Keratinocyte (primary cell): ENCODE measurements at regions not wholly inside any gene's neighbourhood (a gene's known extent, or its start where the extent isn't known, plus 50 kb on each side); places are given as distances from the start of the nearest gene placed in this dataset.

Experiments used
- DNase-seq: peaks from one replicate; pipeline ENCODE4 v3.0.0-alpha.2; 2011; ENCODE audit warnings: low read depth, missing footprints, low spot score
- FAIRE-seq: peaks from 2 replicates; lab custom pipeline; 2011; peaks lifted over from hg19 to GRCh38; lab: Jason Lieb, UNC
- H2AFZ ChIP-seq: 2 replicates; pipeline ENCODE4 v1.6.0; 2012; ENCODE audit warnings: low read length, control low read depth, inconsistent platforms; ENCODE audit not compliant: control insufficient read depth
- H3K27ac ChIP-seq: 2 replicates; pipeline ENCODE4 v1.5.1; 2011; ENCODE audit warnings: low read length; ENCODE audit not compliant: control insufficient read depth, insufficient read depth
- H3K27me3 ChIP-seq: 3 replicates; pipeline ENCODE4 v1.6.0; 2011; ENCODE audit warnings: low read length; ENCODE audit not compliant: control insufficient read depth, insufficient read depth; ENCODE audit errors: extremely low read depth
- H3K36me3 ChIP-seq, 2 experiments: 2 replicates in 1 of 2; 3 replicates in 1 of 2; pipeline ENCODE4 v1.5.1; 2011; ENCODE audit warnings: low read length in 2 of 2, mild to moderate bottlenecking in 1 of 2; ENCODE audit not compliant: control insufficient read depth in 2 of 2, insufficient read depth in 2 of 2; ENCODE audit errors: extremely low read depth in 1 of 2
- H3K4me1 ChIP-seq: 3 replicates; pipeline ENCODE4 v1.5.1; 2011; ENCODE audit warnings: low read length; ENCODE audit not compliant: control insufficient read depth, insufficient read depth; ENCODE audit errors: extremely low read depth
- H3K4me2 ChIP-seq: 3 replicates; pipeline ENCODE4 v1.6.0; 2011; ENCODE audit warnings: low read depth, low read length; ENCODE audit not compliant: control insufficient read depth, insufficient read depth; ENCODE audit errors: extremely low read depth
- H3K4me3 ChIP-seq, 3 experiments: fragments of 200-600 bp in 1 of 3; sonication (generic) in 1 of 3; 2 replicates in 2 of 3; 3 replicates in 1 of 3; pipeline ENCODE4 v1.5.1; 2011 to 2016; ENCODE audit warnings: low read length in 3 of 3, mild to moderate bottlenecking in 3 of 3, control low read depth in 2 of 3, inconsistent platforms in 1 of 3, low read depth in 1 of 3, mixed read lengths in 1 of 3, mixed run types in 1 of 3, moderate library complexity in 1 of 3; ENCODE audit not compliant: control insufficient read depth in 2 of 3, insufficient read depth in 2 of 3; ENCODE audit errors: extremely low read depth in 1 of 3
- H3K79me2 ChIP-seq: 2 replicates; pipeline ENCODE4 v1.6.0; 2012; ENCODE audit warnings: low read length; ENCODE audit not compliant: control insufficient read depth, insufficient read depth
- H3K9ac ChIP-seq: 3 replicates; pipeline ENCODE4 v1.6.0; 2011; ENCODE audit warnings: low read length; ENCODE audit not compliant: control insufficient read depth, insufficient read depth; ENCODE audit errors: extremely low read depth
- H3K9me1 ChIP-seq: 3 replicates; pipeline ENCODE4 v1.6.0; 2011; ENCODE audit warnings: low read length; ENCODE audit not compliant: control insufficient read depth, insufficient read depth; ENCODE audit errors: extremely low read depth
- H3K9me3 ChIP-seq: 2 replicates; pipeline ENCODE4 v1.5.1; 2012; ENCODE audit warnings: low read depth, low read length; ENCODE audit not compliant: control insufficient read depth
- H4K20me1 ChIP-seq: 3 replicates; pipeline ENCODE4 v1.6.0; 2011; ENCODE audit warnings: low read length; ENCODE audit not compliant: control insufficient read depth, insufficient read depth; ENCODE audit errors: extremely low read depth
- EZH2 ChIP-seq: IDR thresholded peaks from one replicate; pipeline ENCODE4 v1.6.1; 2012; ENCODE audit warnings: inconsistent platforms, mild to moderate bottlenecking, low read length, moderate library complexity
- dilution Hi-C: fragments of 300-500 bp; cut with MboI; formaldehyde crosslinking; loops from one replicate; pipeline ENCODE4 v1.7.0; 2020; ENCODE audit warnings: low sequenced_read_pairs; ENCODE audit not compliant: extremely low pct_ligation_motif_present
- TF ChIP-seq, protein P1 (sequence below), 3 experiments: IDR thresholded peaks in 1 of 3; conservative IDR thresholded peaks in 1 of 3; optimal IDR thresholded peaks in 1 of 3; 2 replicates in 2 of 3; 3 replicates in 1 of 3; pipeline versions ENCODE3 to v1.5.1; 2011; ENCODE audit warnings: low read length in 3 of 3, mild to moderate bottlenecking in 3 of 3, moderate library complexity in 2 of 3, control low read depth in 1 of 3, inconsistent platforms in 1 of 3; ENCODE audit not compliant: insufficient read depth in 2 of 3; ENCODE audit errors: extremely low read depth in 1 of 3

DNA sequence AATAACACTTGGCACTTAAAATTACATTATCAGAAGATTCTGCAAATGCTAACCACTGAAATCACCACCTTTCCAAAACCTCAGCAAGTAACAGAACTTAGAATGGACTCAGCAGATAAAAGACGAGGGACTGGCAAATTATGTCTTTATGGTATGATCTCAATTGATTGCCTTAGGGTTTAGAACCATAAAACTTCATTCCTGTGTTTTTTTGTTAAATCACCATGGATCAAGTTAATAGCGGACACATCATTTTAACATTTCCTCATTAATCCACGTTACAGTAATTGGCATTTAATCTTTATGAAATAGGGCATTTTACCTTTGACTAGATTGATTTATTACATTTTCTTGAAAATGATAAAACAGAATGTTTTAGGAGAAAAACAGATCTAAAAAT lies 2070.3 kb downstream of the PCDH9 start:
- no peaks in the 10 kb centered on the region for H3K9me1 ChIP-seq
- TF ChIP-seq, protein P1, sequence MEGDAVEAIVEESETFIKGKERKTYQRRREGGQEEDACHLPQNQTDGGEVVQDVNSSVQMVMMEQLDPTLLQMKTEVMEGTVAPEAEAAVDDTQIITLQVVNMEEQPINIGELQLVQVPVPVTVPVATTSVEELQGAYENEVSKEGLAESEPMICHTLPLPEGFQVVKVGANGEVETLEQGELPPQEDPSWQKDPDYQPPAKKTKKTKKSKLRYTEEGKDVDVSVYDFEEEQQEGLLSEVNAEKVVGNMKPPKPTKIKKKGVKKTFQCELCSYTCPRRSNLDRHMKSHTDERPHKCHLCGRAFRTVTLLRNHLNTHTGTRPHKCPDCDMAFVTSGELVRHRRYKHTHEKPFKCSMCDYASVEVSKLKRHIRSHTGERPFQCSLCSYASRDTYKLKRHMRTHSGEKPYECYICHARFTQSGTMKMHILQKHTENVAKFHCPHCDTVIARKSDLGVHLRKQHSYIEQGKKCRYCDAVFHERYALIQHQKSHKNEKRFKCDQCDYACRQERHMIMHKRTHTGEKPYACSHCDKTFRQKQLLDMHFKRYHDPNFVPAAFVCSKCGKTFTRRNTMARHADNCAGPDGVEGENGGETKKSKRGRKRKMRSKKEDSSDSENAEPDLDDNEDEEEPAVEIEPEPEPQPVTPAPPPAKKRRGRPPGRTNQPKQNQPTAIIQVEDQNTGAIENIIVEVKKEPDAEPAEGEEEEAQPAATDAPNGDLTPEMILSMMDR (optimal IDR thresholded peaks at IDR 0.05 in 1 of 3, IDR thresholded peaks at IDR 0.05 in 1 of 3, conservative IDR thresholded peaks at IDR 0.05 in 1 of 3; ENCODE audit: extremely low read depth in 1 of 3, insufficient read depth in 2 of 3, low read length in 3 of 3) = no peak
- no peak for TF ChIP-seq EZH2
- dilution Hi-C loops = no loop called here
- FAIRE-seq (no peak), DNase-seq (no peak)
- H3K9ac ChIP-seq = no peak overlapping the region
- H3K4me1 ChIP-seq = no peaks in the 10 kb centered on the region
- H3K36me3 ChIP-seq = no peaks in the 10 kb centered on the region
- H4K20me1 ChIP-seq = no peaks in the 10 kb centered on the region
- no peak overlapping the region for H3K27ac ChIP-seq
- H2AFZ ChIP-seq = no peak overlapping the region
- no peaks in the 10 kb centered on the region for H3K27me3 ChIP-seq
- H3K9me3 ChIP-seq = no peaks in the 10 kb centered on the region
- no peaks in the 10 kb centered on the region for H3K79me2 ChIP-seq
- H3K4me2 ChIP-seq = no peak overlapping the region
- H3K4me3 ChIP-seq = no peak overlapping the region

DNA sequence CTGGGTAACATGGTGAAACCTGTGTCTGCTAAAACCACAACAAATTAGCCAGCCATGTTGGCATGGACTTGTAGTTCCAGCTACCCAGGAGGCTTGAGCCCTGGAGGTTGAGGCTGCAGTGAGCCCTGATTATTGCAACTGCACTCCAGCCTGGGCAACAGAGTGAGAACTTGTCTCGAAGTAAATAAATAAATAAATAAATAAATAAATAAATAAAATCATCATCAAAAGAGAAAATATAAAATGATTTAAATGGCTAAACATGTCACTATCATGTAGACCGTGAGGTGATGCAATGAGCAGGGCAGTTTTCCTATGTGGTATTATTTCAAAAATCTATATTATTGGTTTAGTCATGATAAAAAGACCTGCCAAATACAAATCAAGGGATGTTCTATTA lies 2074.3 kb downstream of the PCDH9 start:
- H3K9me1 ChIP-seq = no peaks in the 10 kb centered on the region
- H3K79me2 ChIP-seq = no peaks in the 10 kb centered on the region
- no peak overlapping the region for H3K9ac ChIP-seq
- no peak overlapping the region for H2AFZ ChIP-seq
- no peak overlapping the region for H3K4me2 ChIP-seq
- H3K4me3 ChIP-seq = no peak overlapping the region
- H3K27me3 ChIP-seq = no peaks in the 10 kb centered on the region
- H3K9me3 ChIP-seq = no peaks in the 10 kb centered on the region
- no peaks in the 10 kb centered on the region for H3K4me1 ChIP-seq
- TF ChIP-seq EZH2 = no peak
- TF ChIP-seq, protein P1 (optimal IDR thresholded peaks at IDR 0.05 in 1 of 3, IDR thresholded peaks at IDR 0.05 in 1 of 3, conservative IDR thresholded peaks at IDR 0.05 in 1 of 3; ENCODE audit: extremely low read depth in 1 of 3, insufficient read depth in 2 of 3, low read length in 3 of 3) = no peak
- H3K27ac ChIP-seq = no peak overlapping the region
- FAIRE-seq = no peak
- H4K20me1 ChIP-seq = no peaks in the 10 kb centered on the region
- no peak for DNase-seq
- H3K36me3 ChIP-seq = no peaks in the 10 kb centered on the region
- dilution Hi-C loops = no loop called here
